Stimulated activated CD8-positive, alpha-beta memory T cell treated with anti-CD3 and anti-CD28 coated beads, Interleukin-15, amount 100 ng/mL, for 4 hours (primary cell): ENCODE measurements at regions not wholly inside any gene's neighbourhood (a gene's known extent, or its start where the extent isn't known, plus 50 kb on each side); places are given as distances from the start of the nearest gene placed in this dataset.
"Not testable (repeated sequence)": the region's sequence is repeated elsewhere in the genome, so short reads cannot be mapped to it uniquely, and the experiment has no call there.

Experiments used
- DNase-seq, 2 donors: peaks; one replicate each; pipeline ENCODE4 v3.0.0-alpha.2; 2020; ENCODE audit warnings: low read depth in 2 of 2

DNA sequence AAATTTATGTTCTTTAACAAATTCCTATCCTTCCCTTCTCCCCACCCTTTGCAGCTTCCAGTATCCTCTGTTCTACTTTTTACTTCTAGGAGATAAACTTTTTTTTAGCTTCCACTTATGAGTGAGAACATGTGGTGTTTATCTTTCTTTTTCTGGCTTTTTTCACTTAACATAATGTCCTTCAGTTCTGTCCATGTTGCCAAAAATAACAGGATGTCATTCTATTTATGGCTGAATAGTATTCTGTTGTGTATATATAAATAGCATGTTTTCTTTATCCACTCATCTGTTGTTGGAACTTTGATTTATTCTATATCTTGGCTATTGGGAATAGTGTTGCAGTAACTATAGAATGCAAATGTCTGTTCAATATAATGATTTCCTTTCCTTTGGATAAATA, 1191.2 kb downstream of the CNTNAP5 start:
- DNase-seq, result no peak

GRCh38 chr2:125224188-125224587, 1199.1 kb downstream of the CNTNAP5 start:
- DNase-seq, result no peak

- no peak for DNase-seq
Measured at GRCh38 chr2:125224830-125225229, 1199.7 kb downstream of the CNTNAP5 start.

DNA sequence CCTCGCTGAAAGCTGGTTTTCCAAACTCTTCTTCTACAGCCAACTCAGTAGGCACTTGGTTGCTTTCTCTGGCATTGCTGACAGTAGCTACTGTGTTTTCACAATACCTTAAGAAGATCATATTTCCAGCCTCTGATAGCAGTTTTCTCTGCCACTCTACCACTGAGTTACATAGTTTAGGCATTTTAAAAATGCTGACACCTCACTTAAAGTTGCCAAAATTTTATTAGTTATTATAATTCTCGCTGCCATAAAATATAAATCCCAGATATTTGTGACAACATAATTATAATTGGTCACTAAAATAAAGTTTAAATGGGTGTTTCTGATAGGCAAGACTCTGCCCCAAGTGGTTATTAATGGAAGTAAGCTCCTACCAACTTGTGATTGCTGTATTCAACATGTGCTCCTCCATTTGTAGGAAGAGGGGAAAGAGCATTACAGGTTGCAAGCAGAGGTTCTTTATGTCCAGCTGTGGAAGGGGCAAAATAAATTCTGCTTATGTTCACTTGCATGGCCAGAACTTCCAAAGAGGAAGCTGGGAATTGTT, 1202.8 kb downstream of the CNTNAP5 start:
- DNase-seq, result no peak

GRCh38 chr2:125240870-125241269, 1215.8 kb downstream of the CNTNAP5 start:
- DNase-seq, result no peak

- DNase-seq, result no peak
Measured at GRCh38 chr2:125243074-125243473, 1218.0 kb downstream of the CNTNAP5 start.

- DNase-seq, result no peak
Measured at GRCh38 chr2:125254010-125254409, 1228.9 kb downstream of the CNTNAP5 start.

DNA sequence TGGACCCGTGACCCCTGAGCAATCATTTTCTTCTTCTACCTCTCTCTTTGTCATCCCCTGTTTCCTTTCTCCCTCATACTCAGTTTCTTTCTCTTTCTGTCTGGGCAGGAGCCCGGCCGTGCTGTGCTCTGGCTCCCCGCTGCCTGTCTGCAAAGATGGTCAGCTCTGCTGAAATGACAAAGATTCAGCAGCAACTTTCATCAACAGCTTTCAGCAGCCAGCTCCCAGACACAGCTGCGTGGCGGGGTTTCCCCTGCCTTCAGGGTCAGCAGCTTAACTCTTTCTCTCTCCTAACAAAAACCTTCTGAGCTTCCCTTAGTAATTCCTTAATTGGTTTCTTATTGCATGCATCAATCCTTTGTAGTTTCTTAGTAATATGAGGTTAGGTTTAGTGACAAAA, 1234.4 kb downstream of the CNTNAP5 start:
- DNase-seq, result no peak

GRCh38 chr2:125260366-125260930, 1235.4 kb downstream of the CNTNAP5 start:
- DNase-seq, result not testable (repeated sequence)

DNA sequence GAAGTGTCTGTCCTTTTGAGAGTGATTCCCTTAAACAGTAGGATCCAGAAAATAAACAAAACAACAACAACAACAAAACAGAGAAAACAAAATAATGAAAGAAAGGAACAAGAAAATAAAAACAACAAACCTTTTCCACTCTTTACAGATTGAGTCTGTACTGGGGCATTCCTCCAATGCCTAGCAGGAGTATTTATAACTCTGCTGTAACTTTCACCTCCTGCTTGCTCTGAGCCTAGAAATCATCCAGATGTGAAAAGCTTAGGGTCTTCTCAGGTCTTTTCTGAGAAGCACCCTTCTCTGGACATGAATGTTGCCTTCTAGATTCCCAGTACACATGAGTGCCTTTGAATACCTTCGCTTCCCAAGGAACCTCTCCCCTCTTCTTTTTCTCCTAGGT, 1239.4 kb downstream of the CNTNAP5 start:
- DNase-seq, result no peak

GRCh38 chr2:125267683-125268082, 1242.6 kb downstream of the CNTNAP5 start:
- DNase-seq, result no peak

DNA sequence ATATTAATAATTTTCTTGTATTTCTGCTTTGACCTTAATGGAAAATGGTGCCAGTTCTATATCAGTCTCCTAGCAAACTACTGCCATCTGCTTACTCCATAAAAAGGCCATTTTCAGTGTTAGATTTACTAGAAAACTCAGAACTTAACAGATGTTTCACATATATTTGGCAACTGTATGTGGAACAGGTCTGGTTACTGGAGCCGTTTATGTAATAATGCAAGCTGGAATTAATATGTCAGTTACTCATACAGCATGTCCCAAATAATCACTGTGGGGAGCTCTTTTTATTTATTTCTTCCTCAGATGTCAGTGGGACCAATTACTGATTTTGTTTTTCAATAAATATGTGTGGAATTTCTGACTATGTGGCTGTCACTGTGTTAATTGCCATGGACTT, 1247.6 kb downstream of the CNTNAP5 start:
- DNase-seq, result no peak

DNA sequence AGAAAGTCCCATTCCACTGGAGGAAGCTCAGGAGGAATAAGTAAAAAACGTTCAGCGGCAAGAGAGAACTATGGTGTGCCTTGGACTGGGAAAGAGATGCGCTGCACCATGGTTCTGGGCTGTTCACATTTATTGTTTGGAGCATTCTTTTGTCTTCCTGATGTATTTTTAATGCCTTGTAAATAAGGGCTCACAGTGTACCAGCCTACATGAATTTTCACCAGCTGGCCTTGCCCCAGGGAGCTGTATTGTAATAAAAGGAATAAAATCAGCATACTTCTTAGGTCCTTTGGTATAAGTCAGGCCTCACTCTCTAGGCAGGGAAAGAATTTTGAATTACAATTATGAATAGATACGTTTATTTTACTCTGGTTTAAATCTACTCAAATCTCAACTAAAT, 1249.6 kb downstream of the CNTNAP5 start:
- DNase-seq, result no peak

GRCh38 chr2:125280265-125280664, 1255.2 kb downstream of the CNTNAP5 start:
- no peak for DNase-seq

- DNase-seq, result no peak
Measured at GRCh38 chr2:125281242-125281641, 1256.2 kb downstream of the CNTNAP5 start.

- no peak for DNase-seq
Measured at GRCh38 chr2:125296742-125297141, 1271.7 kb downstream of the CNTNAP5 start.

- no peak for DNase-seq
Measured at GRCh38 chr2:125310657-125311364, 1285.7 kb downstream of the CNTNAP5 start.

DNA sequence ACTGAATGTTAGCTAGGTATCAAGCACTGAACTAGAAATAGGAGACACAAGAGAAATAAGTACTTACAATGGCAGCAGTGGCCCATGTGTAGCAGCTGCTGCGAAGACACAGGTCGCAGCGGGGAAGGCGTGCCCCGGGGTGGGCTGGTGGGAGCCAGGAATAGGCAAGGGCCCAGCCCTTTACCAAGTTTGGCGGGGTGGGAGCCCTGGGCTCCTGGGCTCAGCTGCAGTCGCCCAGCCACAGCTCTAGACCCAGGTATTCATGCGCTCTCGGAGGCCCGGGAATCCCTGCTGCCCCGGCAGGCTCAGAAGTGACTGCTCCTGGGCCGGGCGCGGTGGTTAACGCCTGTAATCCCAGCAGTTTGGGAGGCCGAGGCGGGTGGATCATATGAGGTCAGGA, 1287.3 kb downstream of the CNTNAP5 start:
- no peak for DNase-seq

DNA sequence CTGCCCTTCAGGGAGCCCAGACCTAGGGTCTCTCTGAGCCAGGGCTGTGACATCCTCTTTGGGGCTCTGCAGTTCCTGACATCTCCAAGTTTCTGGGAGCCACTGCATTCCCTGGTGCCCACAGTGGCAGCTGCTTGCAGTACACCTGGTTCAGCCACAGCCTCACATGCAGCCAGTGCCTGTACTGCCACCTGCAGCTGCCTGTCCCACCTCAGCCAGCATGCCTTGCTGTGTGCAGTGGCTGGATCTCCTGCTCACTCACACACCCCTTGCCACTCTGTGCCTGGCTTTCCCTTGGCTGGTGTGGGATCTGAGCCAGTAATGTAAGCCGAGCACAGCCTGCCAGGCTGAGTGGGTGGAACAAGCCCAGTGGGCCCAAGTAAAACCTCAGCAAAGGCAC, 1288.7 kb downstream of the CNTNAP5 start:
- no peak for DNase-seq

- no peak for DNase-seq
Measured at GRCh38 chr2:125318740-125319139, 1293.7 kb downstream of the CNTNAP5 start.

DNA sequence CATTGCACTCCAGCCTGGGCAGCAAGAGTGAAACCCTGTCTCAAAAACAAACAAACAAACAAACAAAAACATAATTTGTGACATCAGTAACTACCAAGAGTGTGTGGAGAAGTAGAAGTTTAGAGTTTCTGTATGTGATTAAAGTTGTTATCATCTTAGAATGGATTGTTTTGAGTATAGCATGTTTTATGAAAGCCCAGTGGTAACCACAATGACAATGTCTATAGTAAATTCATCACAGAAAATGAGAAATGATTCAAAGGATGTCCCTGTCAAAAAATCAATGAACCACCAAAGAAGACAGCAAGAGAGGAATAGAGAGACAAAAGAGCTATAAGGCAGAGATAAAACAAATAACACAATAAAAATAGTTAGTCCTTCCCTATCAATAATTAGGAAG, 1299.2 kb downstream of the CNTNAP5 start:
- DNase-seq, result no peak

GRCh38 chr2:125330133-125330532, 1305.0 kb downstream of the CNTNAP5 start:
- DNase-seq, result no peak

DNA sequence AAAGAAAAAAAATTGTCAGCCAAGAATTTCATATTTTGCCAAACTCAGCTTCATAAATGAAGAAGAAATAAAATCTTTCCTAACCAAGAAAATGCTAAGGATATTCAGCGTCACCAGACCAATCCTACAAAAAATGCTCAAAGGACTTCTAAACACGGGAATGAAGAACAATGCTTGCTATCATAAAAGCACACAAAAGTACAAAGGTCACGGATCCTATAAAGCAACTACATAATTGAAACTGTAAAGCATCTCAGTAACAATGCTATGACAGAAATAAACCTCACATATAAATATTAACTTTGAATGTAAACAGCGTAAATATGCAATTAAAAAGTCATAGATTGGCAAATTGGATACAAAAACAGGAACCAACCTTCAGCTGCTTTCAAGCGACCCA, 1314.6 kb upstream of the GYPC start:
- no peak for DNase-seq

- DNase-seq, result not testable (repeated sequence)
Measured at GRCh38 chr2:125353542-125353941, 1302.4 kb upstream of the GYPC start.
